Activated CD4-positive, alpha-beta T cell treated with anti-CD3 and anti-CD28 coated beads for 36 hours (primary cell): ENCODE measurements at regions not wholly inside any gene's neighbourhood (a gene's known extent, or its start where the extent isn't known, plus 50 kb on each side); places are given as distances from the start of the nearest gene placed in this dataset.

Experiments
- ATAC-seq: fragments of 200-7000 bp; cut with Tn5 transposase; one replicate; pipeline ENCODE4 v1.10.0; 2021; ENCODE audit warnings: mild to moderate bottlenecking, moderate library complexity
- CTCF ChIA-PET: fragments of 350-600 bp; sonication (Branson Sonifier 250); formaldehyde crosslinking; loops from one replicate; lab custom pipeline; 2021; ENCODE audit warnings: antibody characterized with exemption; lab: Charles Lee
- POLR2A ChIA-PET: fragments of 350-600 bp; sonication (Branson Sonifier 250); formaldehyde crosslinking; loops from one replicate; lab custom pipeline; 2021; ENCODE audit warnings: antibody characterized with exemption, inconsistent platforms; lab: Charles Lee
- DNase-seq: peaks from one replicate; pipeline ENCODE4 v3.0.0-alpha.2; 2020
- H3K27ac Mint-ChIP-seq: one replicate; pipeline ENCODE4 v1.8.0; 2021; ENCODE audit warnings: mixed read lengths
- H3K27me3 Mint-ChIP-seq: one replicate; pipeline ENCODE4 v1.8.0; 2021; ENCODE audit warnings: mixed read lengths
- H3K36me3 Mint-ChIP-seq: one replicate; pipeline ENCODE4 v1.8.0; 2021; ENCODE audit warnings: low read depth, mixed read lengths
- H3K4me1 Mint-ChIP-seq: one replicate; pipeline ENCODE4 v1.8.0; 2021; ENCODE audit warnings: mixed read lengths
- H3K4me3 Mint-ChIP-seq: one replicate; pipeline ENCODE4 v1.8.0; 2021; ENCODE audit warnings: mild to moderate bottlenecking, moderate library complexity, mixed read lengths
- H3K9me3 Mint-ChIP-seq: one replicate; pipeline ENCODE4 v1.8.0; 2021; ENCODE audit warnings: low read depth, mixed read lengths
- intact Hi-C, 2 experiments: fragments of 100-400 bp; cut with DNase I in 1 of 2; cut with micrococcal nuclease in 1 of 2; formaldehyde crosslinking; loops; one replicate each; pipeline versions ENCODE4 v1.14.2 to v1.15.1; 2022 to 2024; cut with DNase I, micrococcal nuclease

GRCh38 chr9:103889989-103890388, 204.1 kb upstream of the SMC2 start:
- Mint-ChIP-seq H3K9me3 (no peaks in the 10 kb centered on the region), H3K27ac (no peak overlapping the region), H3K4me3 (no peak overlapping the region), H3K36me3 (no peaks in the 10 kb centered on the region), H3K27me3 (peaks cover 6% of the 10 kb centered on the region), H3K4me1 (no peaks in the 10 kb centered on the region)
- DNase-seq (no peak), ATAC-seq (no peak)
- POLR2A ChIA-PET = no interaction called here
- CTCF ChIA-PET = no interaction called here
- intact Hi-C loops = no loop called here

GRCh38 chr9:103894184-103894583, 199.9 kb upstream of the SMC2 start:
- Mint-ChIP-seq H3K9me3 (no peaks in the 10 kb centered on the region), H3K27me3 (peaks cover 5% of the 10 kb centered on the region), H3K36me3 (no peaks in the 10 kb centered on the region), H3K27ac (no peak overlapping the region), H3K4me3 (no peak overlapping the region), H3K4me1 (no peaks in the 10 kb centered on the region)
- intact Hi-C loops = no loop called here
- ChIA-PET POLR2A (no interaction called here), CTCF (no interaction called here)
- ATAC-seq (no peak), DNase-seq (no peak)

- Mint-ChIP-seq H3K4me3 (no peak overlapping the region), H3K27me3 (peaks cover 4% of the 10 kb centered on the region), H3K4me1 (no peaks in the 10 kb centered on the region), H3K27ac (no peak overlapping the region), H3K9me3 (no peaks in the 10 kb centered on the region), H3K36me3 (no peaks in the 10 kb centered on the region)
- DNase-seq (no peak), ATAC-seq (no peak)
- ChIA-PET POLR2A (no interaction called here), CTCF (no interaction called here)
- intact Hi-C loops = no loop called here
These were observed 195.6 kb upstream of the SMC2 start for GRCh38 chr9:103898550-103898949.

GRCh38 chr9:103899866-103900265, 194.2 kb upstream of the SMC2 start:
- Mint-ChIP-seq H3K27me3 (peaks cover 1% of the 10 kb centered on the region), H3K4me1 (no peaks in the 10 kb centered on the region), H3K36me3 (no peaks in the 10 kb centered on the region), H3K27ac (no peak overlapping the region), H3K9me3 (no peaks in the 10 kb centered on the region), H3K4me3 (no peak overlapping the region)
- intact Hi-C loops = no loop called here
- CTCF ChIA-PET = no interaction called here
- POLR2A ChIA-PET = no interaction called here
- ATAC-seq (no peak), DNase-seq (no peak)

- no peaks in the 10 kb centered on the region for H3K36me3 Mint-ChIP-seq
- CTCF ChIA-PET = no interaction called here
- intact Hi-C loops = no loop called here
- no peaks in the 10 kb centered on the region for H3K9me3 Mint-ChIP-seq
- no peak overlapping the region for H3K27ac Mint-ChIP-seq
- ATAC-seq (no peak), DNase-seq (no peak)
- no peaks in the 10 kb centered on the region for H3K4me1 Mint-ChIP-seq
- POLR2A ChIA-PET = no interaction called here
- H3K4me3 Mint-ChIP-seq = no peak overlapping the region
- peaks cover 1% of the 10 kb centered on the region for H3K27me3 Mint-ChIP-seq
These were observed 193.6 kb upstream of the SMC2 start for GRCh38 chr9:103900466-103900865.

- H3K9me3 Mint-ChIP-seq = no peaks in the 10 kb centered on the region
- no peak overlapping the region for H3K4me3 Mint-ChIP-seq
- no peaks in the 10 kb centered on the region for H3K4me1 Mint-ChIP-seq
- peaks cover 1% of the 10 kb centered on the region for H3K27me3 Mint-ChIP-seq
- no peaks in the 10 kb centered on the region for H3K36me3 Mint-ChIP-seq
- ATAC-seq = no peak
- ChIA-PET POLR2A (no interaction called here), CTCF (no interaction called here)
- intact Hi-C loops = no loop called here
- DNase-seq = no peak
- no peak overlapping the region for H3K27ac Mint-ChIP-seq
These were observed 191.8 kb upstream of the SMC2 start for GRCh38 chr9:103902263-103902662.

- ATAC-seq = no peak
- Mint-ChIP-seq H3K9me3 (no peaks in the 10 kb centered on the region), H3K27ac (no peak overlapping the region)
These were observed 189.9 kb upstream of the SMC2 start for GRCh38 chr9:103904242-103904641.

GRCh38 chr9:103913899-103914298, 180.2 kb upstream of the SMC2 start:
- Mint-ChIP-seq H3K4me3 (no peak overlapping the region), H3K9me3 (no peaks in the 10 kb centered on the region), H3K36me3 (no peaks in the 10 kb centered on the region), H3K27me3 (peaks cover 4% of the 10 kb centered on the region), H3K27ac (no peak overlapping the region), H3K4me1 (no peaks in the 10 kb centered on the region)
- POLR2A ChIA-PET = no interaction called here
- ATAC-seq = no peak
- DNase-seq = no peak
- CTCF ChIA-PET = no interaction called here
- intact Hi-C loops = no loop called here

More at GRCh38 chr9:103904242-103904641, 189.9 kb upstream of the SMC2 start:
- H3K4me3 Mint-ChIP-seq = no peak overlapping the region
- ChIA-PET POLR2A (no interaction called here), CTCF (interaction anchor here (0.6 kb wide), 1 partner anchor 300 kb away, joined by 3 read pairs; no protein-coding TSS in a partner anchor)
- H3K36me3 Mint-ChIP-seq = no peaks in the 10 kb centered on the region
- H3K4me1 Mint-ChIP-seq = no peaks in the 10 kb centered on the region
- H3K27me3 Mint-ChIP-seq = peaks cover 1% of the 10 kb centered on the region
- no peak for DNase-seq
- intact Hi-C loops = no loop called here

GRCh38 chr9:103919605-103920209, 174.4 kb upstream of the SMC2 start:
- H3K4me3 Mint-ChIP-seq = no peak overlapping the region
- ChIA-PET CTCF (interaction anchor here (0.7 to 1.0 kb wide), 2 partner anchors 187 to 210 kb away, joined by 3 read pairs; no protein-coding TSS in a partner anchor), POLR2A (no interaction called here)
- no peak for DNase-seq
- no peaks in the 10 kb centered on the region for H3K27me3 Mint-ChIP-seq
- H3K36me3 Mint-ChIP-seq = no peaks in the 10 kb centered on the region
- intact Hi-C loops = no loop called here
- no peak overlapping the region for H3K27ac Mint-ChIP-seq
- H3K9me3 Mint-ChIP-seq = no peaks in the 10 kb centered on the region
- H3K4me1 Mint-ChIP-seq = no peaks in the 10 kb centered on the region
- no peak for ATAC-seq

- Mint-ChIP-seq H3K4me3 (no peak overlapping the region), H3K9me3 (no peaks in the 10 kb centered on the region), H3K36me3 (no peaks in the 10 kb centered on the region), H3K27ac (no peak overlapping the region), H3K27me3 (no peaks in the 10 kb centered on the region), H3K4me1 (no peaks in the 10 kb centered on the region)
- ChIA-PET CTCF (no interaction called here), POLR2A (no interaction called here)
- DNase-seq = no peak
- intact Hi-C loops = no loop called here
- ATAC-seq = no peak
These were observed 165.7 kb upstream of the SMC2 start for GRCh38 chr9:103928442-103928841.

- POLR2A ChIA-PET = no interaction called here
- intact Hi-C loops = no loop called here
- no peaks in the 10 kb centered on the region for H3K36me3 Mint-ChIP-seq
- H3K27me3 Mint-ChIP-seq = no peaks in the 10 kb centered on the region
- ATAC-seq (no peak), DNase-seq (no peak)
- no peak overlapping the region for H3K4me3 Mint-ChIP-seq
- no peak overlapping the region for H3K27ac Mint-ChIP-seq
- H3K9me3 Mint-ChIP-seq = no peaks in the 10 kb centered on the region
- CTCF ChIA-PET = interaction anchor here (0.5 kb wide), 1 partner anchor 578 kb away, joined by 3 read pairs; no protein-coding TSS in a partner anchor
- H3K4me1 Mint-ChIP-seq = no peaks in the 10 kb centered on the region
These were observed 153.0 kb upstream of the SMC2 start for GRCh38 chr9:103941104-103941503.

GRCh38 chr9:103942200-103942599, 151.9 kb upstream of the SMC2 start:
- DNase-seq (no peak), ATAC-seq (no peak)
- Mint-ChIP-seq H3K4me3 (no peak overlapping the region), H3K9me3 (no peaks in the 10 kb centered on the region), H3K27me3 (no peaks in the 10 kb centered on the region), H3K27ac (no peak overlapping the region), H3K36me3 (no peaks in the 10 kb centered on the region), H3K4me1 (no peaks in the 10 kb centered on the region)
- ChIA-PET CTCF (no interaction called here), POLR2A (no interaction called here)
- intact Hi-C loops = no loop called here
